ENCODE measurements at regions not wholly inside any gene's neighbourhood (a gene's known extent, or its start where the extent isn't known, plus 50 kb on each side); places are given as distances from the start of the nearest gene placed in this dataset.
"Not testable (repeated sequence)": the region's sequence is repeated elsewhere in the genome, so short reads cannot be mapped to it uniquely, and the experiment has no call there.

GRCh38 chr1:163999131-163999530, 559.9 kb upstream of the PBX1 start:
- no peak for TF ChIP-seq SUZ12 (IDR thresholded peaks at IDR 0.05; ENCODE audit: unreplicated experiment)
- no peak for TF ChIP-seq RB1 (IDR thresholded peaks at IDR 0.05; ENCODE audit: borderline replicate concordance)
- no peak for TF ChIP-seq IKZF2 (IDR thresholded peaks at IDR 0.05)
- no peak for TF ChIP-seq GABPA (IDR thresholded peaks at IDR 0.05; ENCODE audit: low read depth)
- no peak for TF ChIP-seq ZNF622 (IDR thresholded peaks at IDR 0.05)
- no peak for TF ChIP-seq STAT1 (conservative IDR thresholded peaks at IDR 0.05)
- no peak for TF ChIP-seq ZSCAN29 (IDR thresholded peaks at IDR 0.05)
- TF ChIP-seq MAX (IDR thresholded peaks at IDR 0.05; ENCODE audit: low read depth, low read length), result no peak
- TF ChIP-seq USF2 (IDR thresholded peaks at IDR 0.05; ENCODE audit: borderline replicate concordance, low read depth, low read length), result no peak
- TF ChIP-seq ZBTB40 (IDR thresholded peaks at IDR 0.05; ENCODE audit: borderline replicate concordance), result no peak
- no peak for TF ChIP-seq PAX5 (IDR thresholded peaks at IDR 0.05; ENCODE audit: borderline replicate concordance, low read depth, low read length)
- FAIRE-seq, result no peak

GRCh38 chr1:164006186-164006585, 552.8 kb upstream of the PBX1 start:
- H4K20me1 ChIP-seq (ENCODE audit: control insufficient read depth, insufficient read depth); H3K79me2 ChIP-seq (ENCODE audit: control insufficient read depth, insufficient read depth, low read length); CTCF ChIA-PET; H3K9me3 ChIP-seq (replicated peaks; ENCODE audit: control insufficient read depth, insufficient read depth, low read length); SMC1A ChIA-PET (ENCODE audit: uncharacterized antibody, unreplicated experiment); H3K27ac ChIP-seq (ENCODE audit: control insufficient read depth, insufficient read depth); H3K4me2 ChIP-seq (ENCODE audit: control insufficient read depth, insufficient read depth); H3K27me3 ChIP-seq (replicated peaks in 1 of 2; ENCODE audit: control insufficient read depth in 2 of 2, insufficient read depth in 2 of 2, low read length in 1 of 2); H3K4me3 ChIP-seq; DNase-seq (ENCODE audit: low read depth, low spot score); H3K36me3 ChIP-seq (ENCODE audit: control insufficient read depth in 2 of 2, insufficient read depth in 2 of 2, low read length in 1 of 2); H3K9ac ChIP-seq (ENCODE audit: control insufficient read depth, insufficient read depth, low read length); H2AFZ ChIP-seq (ENCODE audit: control insufficient read depth, low read depth, low read length); ATAC-seq; RAD21 ChIA-PET (ENCODE audit: unreplicated experiment); in situ Hi-C loops (cut with MboI); FAIRE-seq; intact Hi-C loops (cut with micrococcal nuclease; ENCODE audit: unreplicated experiment); BruUV-seq (replicated peaks); POLR2A ChIA-PET; H3K4me1 ChIP-seq (ENCODE audit: control insufficient read depth, insufficient read depth, low read length): not testable (repeated sequence)
- 6% methylated on average over 2 of the region's 3 CpGs for WGBS (ENCODE audit: insufficient coverage, insufficient replicate concordance, low lambda C conversion rate, missing lambda C conversion rate)

More at GRCh38 chr1:163999131-163999530, 559.9 kb upstream of the PBX1 start:
- H3K4me3 ChIP-seq, result no peak overlapping the region
- no peak overlapping the region for H3K27ac ChIP-seq (ENCODE audit: control insufficient read depth, insufficient read depth)
- SMC1A ChIA-PET (ENCODE audit: uncharacterized antibody, unreplicated experiment), result no interaction called here
- no peaks in the 10 kb centered on the region for H3K4me1 ChIP-seq (ENCODE audit: control insufficient read depth, insufficient read depth, low read length)
- no peak overlapping the region for H3K4me2 ChIP-seq (ENCODE audit: control insufficient read depth, insufficient read depth)
- RAD21 ChIA-PET (ENCODE audit: unreplicated experiment), result no interaction called here
- intact Hi-C loops (cut with micrococcal nuclease; ENCODE audit: unreplicated experiment) (no loop called here), in situ Hi-C loops (cut with MboI) (no loop called here)
- H3K36me3 ChIP-seq (ENCODE audit: control insufficient read depth in 2 of 2, insufficient read depth in 2 of 2, low read length in 1 of 2), result no peaks in the 10 kb centered on the region
- POLR2A ChIA-PET, result no interaction called here
- BruUV-seq (replicated peaks), result no TSS peak
- H4K20me1 ChIP-seq (ENCODE audit: control insufficient read depth, insufficient read depth), result no peaks in the 10 kb centered on the region
- WGBS (ENCODE audit: insufficient coverage, insufficient replicate concordance, low lambda C conversion rate, missing lambda C conversion rate), result 0% methylated on average over 1 of the region's 1 CpG
- CTCF ChIA-PET, result no interaction called here
- DNase-seq (ENCODE audit: low read depth, low spot score) (no peak), ATAC-seq (no peak)
- no peaks in the 10 kb centered on the region for H3K27me3 ChIP-seq (replicated peaks in 1 of 2; ENCODE audit: control insufficient read depth in 2 of 2, insufficient read depth in 2 of 2, low read length in 1 of 2)
- H2AFZ ChIP-seq (ENCODE audit: control insufficient read depth, low read depth, low read length), result no peak overlapping the region
- no peak overlapping the region for H3K9ac ChIP-seq (ENCODE audit: control insufficient read depth, insufficient read depth, low read length)
- no peaks in the 10 kb centered on the region; the same call in 2 of the 3 replicates for H3K9me3 ChIP-seq (replicated peaks; ENCODE audit: control insufficient read depth, insufficient read depth, low read length)
- no peaks in the 10 kb centered on the region for H3K79me2 ChIP-seq (ENCODE audit: control insufficient read depth, insufficient read depth, low read length)
